SK-N-SH (cell line): ENCODE measurements at regions not wholly inside any gene's neighbourhood (a gene's known extent, or its start where the extent isn't known, plus 50 kb on each side); places are given as distances from the start of the nearest gene placed in this dataset.

Experiments
- CHD2 ChIP-seq: fragments of 150-350 bp; IDR thresholded peaks from 2 replicates; pipeline ENCODE4 v1.6.1; 2018; ENCODE audit warnings: low read length; ENCODE audit not compliant: partially characterized antibody
- EP300 ChIP-seq, 2 experiments: IDR thresholded peaks; 2 replicates each; pipeline versions ENCODE4 v1.4.0 to v1.6.1; 2012; ENCODE audit warnings: borderline replicate concordance in 1 of 2, low read depth in 1 of 2, low read length in 1 of 2
- EZH2phosphoT487 ChIP-seq: fragments of 200-600 bp; sonication (generic); IDR thresholded peaks from 2 replicates; pipeline ENCODE4 v1.6.1; 2017; ENCODE audit warnings: low read depth, mixed run types, mild to moderate bottlenecking, antibody characterized with exemption, moderate library complexity, borderline replicate concordance
- FOXJ3 ChIP-seq: sonication (generic); formaldehyde crosslinking; IDR thresholded peaks from 2 replicates; pipeline ENCODE4 v1.5.1; 2020; ENCODE audit warnings: mild to moderate bottlenecking, missing genetic modification reagents
- POLR2AphosphoS5 ChIP-seq: IDR thresholded peaks from 2 replicates; pipeline ENCODE4 v1.6.1; 2012; ENCODE audit warnings: low read depth, low read length
- RXRA ChIP-seq: IDR thresholded peaks from 2 replicates; pipeline ENCODE4 v1.4.0; 2012; ENCODE audit warnings: low read depth, mild to moderate bottlenecking, borderline replicate concordance
- YY1 ChIP-seq: IDR thresholded peaks from 2 replicates; pipeline ENCODE4 v1.4.0; 2012; ENCODE audit warnings: low read depth, mild to moderate bottlenecking
- TF ChIP-seq, protein P1 (sequence below): fragments of 200-600 bp; sonication (generic); IDR thresholded peaks from 2 replicates; pipeline ENCODE4 v1.6.1; 2017; ENCODE audit warnings: antibody characterized with exemption, mild to moderate bottlenecking, moderate library complexity
- TF ChIP-seq, protein P2 (sequence below): IDR thresholded peaks from 2 replicates; pipeline ENCODE4 v1.4.0; 2012; ENCODE audit warnings: low read depth, borderline replicate concordance
- TF ChIP-seq, protein P3 (sequence below): IDR thresholded peaks from 2 replicates; pipeline ENCODE4 v1.4.0; 2012; ENCODE audit warnings: low read depth

DNA sequence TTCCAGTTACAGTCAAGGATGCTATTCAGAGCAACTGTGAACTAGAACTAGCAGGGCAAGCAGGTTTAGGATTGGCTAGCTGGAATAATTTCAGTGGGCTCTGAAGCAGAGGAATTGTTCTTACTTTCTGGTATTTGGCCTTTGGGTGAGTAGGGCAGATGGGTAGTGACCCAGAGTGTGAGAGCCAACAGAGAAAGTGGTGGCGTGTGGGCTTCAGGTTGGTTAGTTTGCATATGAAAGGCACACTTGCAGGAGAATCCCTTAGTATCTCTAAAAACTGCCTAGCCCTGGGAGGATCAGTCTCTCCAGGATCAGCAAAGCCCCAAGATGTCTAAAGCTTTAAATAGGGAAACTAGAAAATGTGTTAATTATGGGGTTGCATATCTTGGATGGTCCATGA, 67.6 kb upstream of the LRRC8B start:
- TF ChIP-seq, protein P1, sequence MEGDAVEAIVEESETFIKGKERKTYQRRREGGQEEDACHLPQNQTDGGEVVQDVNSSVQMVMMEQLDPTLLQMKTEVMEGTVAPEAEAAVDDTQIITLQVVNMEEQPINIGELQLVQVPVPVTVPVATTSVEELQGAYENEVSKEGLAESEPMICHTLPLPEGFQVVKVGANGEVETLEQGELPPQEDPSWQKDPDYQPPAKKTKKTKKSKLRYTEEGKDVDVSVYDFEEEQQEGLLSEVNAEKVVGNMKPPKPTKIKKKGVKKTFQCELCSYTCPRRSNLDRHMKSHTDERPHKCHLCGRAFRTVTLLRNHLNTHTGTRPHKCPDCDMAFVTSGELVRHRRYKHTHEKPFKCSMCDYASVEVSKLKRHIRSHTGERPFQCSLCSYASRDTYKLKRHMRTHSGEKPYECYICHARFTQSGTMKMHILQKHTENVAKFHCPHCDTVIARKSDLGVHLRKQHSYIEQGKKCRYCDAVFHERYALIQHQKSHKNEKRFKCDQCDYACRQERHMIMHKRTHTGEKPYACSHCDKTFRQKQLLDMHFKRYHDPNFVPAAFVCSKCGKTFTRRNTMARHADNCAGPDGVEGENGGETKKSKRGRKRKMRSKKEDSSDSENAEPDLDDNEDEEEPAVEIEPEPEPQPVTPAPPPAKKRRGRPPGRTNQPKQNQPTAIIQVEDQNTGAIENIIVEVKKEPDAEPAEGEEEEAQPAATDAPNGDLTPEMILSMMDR: no peak
- TF ChIP-seq CHD2 (no peak), FOXJ3 (no peak), EZH2phosphoT487 (no peak), RXRA (no peak), POLR2AphosphoS5 (no peak), EP300 (IDR thresholded peaks at IDR 0.05; ENCODE audit: borderline replicate concordance in 1 of 2, low read depth in 1 of 2, low read length in 1 of 2) (no peak), YY1 (no peak)
- TF ChIP-seq, protein P2, sequence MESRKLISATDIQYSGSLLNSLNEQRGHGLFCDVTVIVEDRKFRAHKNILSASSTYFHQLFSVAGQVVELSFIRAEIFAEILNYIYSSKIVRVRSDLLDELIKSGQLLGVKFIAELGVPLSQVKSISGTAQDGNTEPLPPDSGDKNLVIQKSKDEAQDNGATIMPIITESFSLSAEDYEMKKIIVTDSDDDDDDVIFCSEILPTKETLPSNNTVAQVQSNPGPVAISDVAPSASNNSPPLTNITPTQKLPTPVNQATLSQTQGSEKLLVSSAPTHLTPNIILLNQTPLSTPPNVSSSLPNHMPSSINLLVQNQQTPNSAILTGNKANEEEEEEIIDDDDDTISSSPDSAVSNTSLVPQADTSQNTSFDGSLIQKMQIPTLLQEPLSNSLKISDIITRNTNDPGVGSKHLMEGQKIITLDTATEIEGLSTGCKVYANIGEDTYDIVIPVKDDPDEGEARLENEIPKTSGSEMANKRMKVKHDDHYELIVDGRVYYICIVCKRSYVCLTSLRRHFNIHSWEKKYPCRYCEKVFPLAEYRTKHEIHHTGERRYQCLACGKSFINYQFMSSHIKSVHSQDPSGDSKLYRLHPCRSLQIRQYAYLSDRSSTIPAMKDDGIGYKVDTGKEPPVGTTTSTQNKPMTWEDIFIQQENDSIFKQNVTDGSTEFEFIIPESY: no peak
- TF ChIP-seq, protein P3, sequence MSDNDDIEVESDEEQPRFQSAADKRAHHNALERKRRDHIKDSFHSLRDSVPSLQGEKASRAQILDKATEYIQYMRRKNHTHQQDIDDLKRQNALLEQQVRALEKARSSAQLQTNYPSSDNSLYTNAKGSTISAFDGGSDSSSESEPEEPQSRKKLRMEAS: no peak
